SK-N-SH (cell line): ENCODE measurements at regions not wholly inside any gene's neighbourhood (a gene's known extent, or its start where the extent isn't known, plus 50 kb on each side); places are given as distances from the start of the nearest gene placed in this dataset.

Experiments
- CTCF ChIA-PET: fragments of 300-600, 350-600 bp; formaldehyde crosslinking; extraction: SDS; loops from one replicate; lab custom pipeline; 2021; lab: Yijun Ruan, JAX
- POLR2A ChIA-PET: fragments of 350-600 bp; sonication (Branson Sonifier 250); formaldehyde crosslinking; extraction: SDS; loops from one replicate; lab custom pipeline; 2020; ENCODE audit warnings: antibody characterized with exemption, inconsistent platforms; lab: Yijun Ruan, JAX
- DNase-seq: peaks from one replicate; pipeline ENCODE4 v3.0.0; 2012
- H2AFZ ChIP-seq: fragments of 200-600 bp; sonication (generic); 2 replicates; pipeline ENCODE4 v1.8.1; 2016; ENCODE audit warnings: antibody characterized with exemption, mild to moderate bottlenecking, low read depth
- H3F3A ChIP-seq: fragments of 200-600 bp; sonication (generic); replicated peaks from 2 replicates; pipeline ENCODE3; 2016; ENCODE audit warnings: antibody characterized with exemption, mild to moderate bottlenecking; ENCODE audit not compliant: insufficient read depth
- H3K27ac ChIP-seq, 2 experiments: fragments of 200-500 bp in 1 of 2; fragments of 200-600 bp in 1 of 2; sonication (Bioruptor generic) in 1 of 2; sonication (generic), shearing (Covaris generic) in 1 of 2; 2 replicates each; pipeline versions ENCODE4 v1.5.1 to v1.6.1; 2014 to 2016; ENCODE audit warnings: low read depth in 2 of 2, inconsistent platforms in 1 of 2, low read length in 1 of 2, mild to moderate bottlenecking in 1 of 2, mixed read lengths in 1 of 2
- H3K27me3 ChIP-seq: fragments of 200-600 bp; sonication (generic), shearing (Covaris generic); 2 replicates; pipeline ENCODE4 v1.6.1; 2016; ENCODE audit warnings: mixed run types; ENCODE audit not compliant: insufficient read depth
- H3K36me3 ChIP-seq, 2 experiments: fragments of 200-500 bp in 1 of 2; fragments of 200-600 bp in 1 of 2; sonication (Bioruptor generic) in 1 of 2; sonication (generic) in 1 of 2; replicated peaks in 1 of 2; 2 replicates each; pipeline versions ENCODE3 to v1.5.1; 2014 to 2016; ENCODE audit warnings: low read length in 1 of 2, mild to moderate bottlenecking in 1 of 2; ENCODE audit not compliant: insufficient read depth in 2 of 2, control insufficient read depth in 1 of 2
- H3K4me1 ChIP-seq, 2 experiments: fragments of 200-500 bp in 1 of 2; fragments of 200-600 bp in 1 of 2; sonication (Bioruptor generic) in 1 of 2; sonication (generic), shearing (Covaris generic) in 1 of 2; 2 replicates each; pipeline versions ENCODE4 v1.5.1 to v1.6.1; 2014 to 2016; ENCODE audit warnings: low read depth in 1 of 2, low read length in 1 of 2, mixed run types in 1 of 2; ENCODE audit not compliant: insufficient read depth in 2 of 2, control insufficient read depth in 1 of 2
- H3K4me2 ChIP-seq: fragments of 200-600 bp; sonication (generic), shearing (Covaris generic); 2 replicates; pipeline ENCODE4 v1.6.1; 2017; ENCODE audit warnings: mixed run types
- H3K4me3 ChIP-seq, 2 experiments: fragments of 200-500 bp in 1 of 2; fragments of 200-600 bp in 1 of 2; sonication (Bioruptor generic) in 1 of 2; sonication (generic), shearing (Covaris generic) in 1 of 2; 2 replicates each; pipeline versions ENCODE4 v1.5.1 to v1.8.1; 2014 to 2016; ENCODE audit warnings: low read depth in 2 of 2, inconsistent platforms in 1 of 2, low read length in 1 of 2, mild to moderate bottlenecking in 1 of 2, mixed read lengths in 1 of 2, moderate library complexity in 1 of 2
- H3K79me2 ChIP-seq: fragments of 200-600 bp; sonication (generic); 2 replicates; pipeline ENCODE4 v1.8.1; 2017; ENCODE audit warnings: mild to moderate bottlenecking; ENCODE audit not compliant: insufficient read depth
- H3K9ac ChIP-seq: fragments of 200-600 bp; sonication (generic); 2 replicates; pipeline ENCODE4 v1.6.1; 2017; ENCODE audit warnings: mixed run types
- H3K9me2 ChIP-seq: fragments of 200-600 bp; sonication (generic); 2 replicates; pipeline ENCODE4 v1.6.1; 2017; ENCODE audit warnings: mixed run types
- H3K9me3 ChIP-seq: fragments of 200-600 bp; sonication (generic); 2 replicates; pipeline ENCODE4 v1.6.1; 2017; ENCODE audit warnings: mixed run types, mild to moderate bottlenecking, moderate library complexity
- H4K20me1 ChIP-seq: fragments of 200-600 bp; sonication (generic); 2 replicates; pipeline ENCODE4 v1.6.1; 2017; ENCODE audit warnings: mild to moderate bottlenecking, mixed run types; ENCODE audit not compliant: insufficient read depth
- CHD2 ChIP-seq: fragments of 150-350 bp; IDR thresholded peaks from 2 replicates; pipeline ENCODE4 v1.6.1; 2018; ENCODE audit warnings: low read length; ENCODE audit not compliant: partially characterized antibody
- ELF1 ChIP-seq: IDR thresholded peaks from 2 replicates; pipeline ENCODE4 v1.4.0; 2012
- EP300 ChIP-seq, 2 experiments: IDR thresholded peaks; 2 replicates each; pipeline versions ENCODE4 v1.4.0 to v1.6.1; 2012; ENCODE audit warnings: borderline replicate concordance in 1 of 2, low read depth in 1 of 2, low read length in 1 of 2
- GABPA ChIP-seq: IDR thresholded peaks from 2 replicates; pipeline ENCODE4 v1.4.0; 2012; ENCODE audit warnings: low read depth, mild to moderate bottlenecking
- GATA2 ChIP-seq: sonication (generic); formaldehyde crosslinking; IDR thresholded peaks from 2 replicates; pipeline ENCODE4 v1.5.0; 2020; ENCODE audit warnings: mild to moderate bottlenecking, missing genetic modification reagents
- IRF3 ChIP-seq: fragments of 150-350 bp; IDR thresholded peaks from 2 replicates; pipeline ENCODE4 v1.6.1; 2016; ENCODE audit warnings: mild to moderate bottlenecking, low read depth, low read length
- JUND ChIP-seq: IDR thresholded peaks from 2 replicates; pipeline ENCODE4 v1.4.0; 2012
- MXI1 ChIP-seq: IDR thresholded peaks from 2 replicates; pipeline ENCODE4 v1.6.1; 2012; ENCODE audit warnings: mild to moderate bottlenecking, low read depth, low read length, improper control_type of control experiment
- NFIC ChIP-seq: IDR thresholded peaks from 2 replicates; pipeline ENCODE4 v1.4.0; 2012; ENCODE audit warnings: borderline replicate concordance
- POLR2AphosphoS5 ChIP-seq: IDR thresholded peaks from 2 replicates; pipeline ENCODE4 v1.6.1; 2012; ENCODE audit warnings: low read depth, low read length
- RAD21 ChIP-seq: IDR thresholded peaks from 2 replicates; pipeline ENCODE4 v1.6.1; 2012; ENCODE audit warnings: mild to moderate bottlenecking, low read length
- RCOR1 ChIP-seq: fragments of 150-350 bp; IDR thresholded peaks from 2 replicates; pipeline ENCODE4 v1.6.1; 2017; ENCODE audit warnings: antibody characterized with exemption, low read length
- RFX5 ChIP-seq: IDR thresholded peaks from 2 replicates; pipeline ENCODE4 v1.6.1; 2012; ENCODE audit warnings: mild to moderate bottlenecking, improper control_type of control experiment, low read length
- RXRA ChIP-seq: IDR thresholded peaks from 2 replicates; pipeline ENCODE4 v1.4.0; 2012; ENCODE audit warnings: low read depth, mild to moderate bottlenecking, borderline replicate concordance
- TAF1 ChIP-seq: IDR thresholded peaks from 2 replicates; pipeline ENCODE4 v1.6.1; 2012; ENCODE audit warnings: low read depth, mild to moderate bottlenecking, low read length, moderate library complexity, borderline replicate concordance
- USF1 ChIP-seq: IDR thresholded peaks from 2 replicates; pipeline ENCODE4 v1.4.0; 2012; ENCODE audit warnings: low read depth, borderline replicate concordance
- USF2 ChIP-seq: fragments of 150-350 bp; IDR thresholded peaks from 2 replicates; pipeline ENCODE4 v1.6.1; 2017; ENCODE audit warnings: antibody characterized with exemption, low read length, low read depth, borderline replicate concordance
- YY1 ChIP-seq: IDR thresholded peaks from 2 replicates; pipeline ENCODE4 v1.4.0; 2012; ENCODE audit warnings: low read depth, mild to moderate bottlenecking
- WGBS: methylation state at CpG from one replicate; pipeline ENCODE4 v1.1.6; 2017; ENCODE audit warnings: low lambda C conversion rate; 5-methylcytosine and 5-hydroxymethylcytosine counted together
- TF ChIP-seq, protein P1 (sequence below): IDR thresholded peaks from 2 replicates; pipeline ENCODE4; 2012
- TF ChIP-seq, protein P2 (sequence below): IDR thresholded peaks from 2 replicates; pipeline ENCODE4 v1.4.0; 2012; ENCODE audit warnings: low read depth, borderline replicate concordance

GRCh38 chr9:24297931-24298330, 247.8 kb downstream of the IZUMO3 start:
- DNase-seq: no peak
- POLR2A ChIA-PET: no interaction called here
- Histone ChIP-seq H3F3A (no peaks in the 10 kb centered on the region), H3K36me3 (no peaks in the 10 kb centered on the region), H3K4me2 (no peak overlapping the region), H3K27me3 (no peaks in the 10 kb centered on the region), H3K79me2 (no peaks in the 10 kb centered on the region), H4K20me1 (no peaks in the 10 kb centered on the region), H3K9me2 (no peaks in the 10 kb centered on the region), H3K9me3 (0 out of 2 replicates have a peak, but pooled peaks cover under 1% of the 10 kb centered on the region), H3K4me3 (no peak overlapping the region), H3K4me1 (no peaks in the 10 kb centered on the region), H3K27ac (no peak overlapping the region), H2AFZ (no peak overlapping the region), H3K9ac (no peak overlapping the region)
- WGBS: 30% methylated on average over 2 of the region's 2 CpGs
- no peak for TF ChIP-seq TAF1
- no peak for TF ChIP-seq RCOR1
- TF ChIP-seq GABPA: no peak
- TF ChIP-seq CHD2: no peak
- TF ChIP-seq NFIC: no peak
- no peak for TF ChIP-seq RFX5
- no peak for TF ChIP-seq RXRA
- no peak for TF ChIP-seq IRF3
- no peak for TF ChIP-seq MXI1
- no peak for TF ChIP-seq ELF1
- TF ChIP-seq USF2: no peak
- TF ChIP-seq, protein P1, sequence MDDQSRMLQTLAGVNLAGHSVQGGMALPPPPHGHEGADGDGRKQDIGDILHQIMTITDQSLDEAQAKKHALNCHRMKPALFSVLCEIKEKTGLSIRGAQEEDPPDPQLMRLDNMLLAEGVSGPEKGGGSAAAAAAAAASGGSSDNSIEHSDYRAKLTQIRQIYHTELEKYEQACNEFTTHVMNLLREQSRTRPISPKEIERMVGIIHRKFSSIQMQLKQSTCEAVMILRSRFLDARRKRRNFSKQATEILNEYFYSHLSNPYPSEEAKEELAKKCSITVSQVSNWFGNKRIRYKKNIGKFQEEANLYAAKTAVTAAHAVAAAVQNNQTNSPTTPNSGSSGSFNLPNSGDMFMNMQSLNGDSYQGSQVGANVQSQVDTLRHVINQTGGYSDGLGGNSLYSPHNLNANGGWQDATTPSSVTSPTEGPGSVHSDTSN: no peak
- CTCF ChIA-PET: no interaction called here

- Histone ChIP-seq H3K4me3 (no peak overlapping the region), H3K4me1 (no peaks in the 10 kb centered on the region), H3K9ac (no peak overlapping the region), H3K27me3 (no peaks in the 10 kb centered on the region), H2AFZ (no peak overlapping the region), H3K27ac (no peak overlapping the region), H4K20me1 (no peaks in the 10 kb centered on the region), H3K36me3 (no peaks in the 10 kb centered on the region), H3K79me2 (no peaks in the 10 kb centered on the region), H3K4me2 (no peak overlapping the region), H3F3A (no peaks in the 10 kb centered on the region), H3K9me2 (no peaks in the 10 kb centered on the region), H3K9me3 (no peaks in the 10 kb centered on the region)
- CTCF ChIA-PET: no interaction called here
- POLR2A ChIA-PET: no interaction called here
- DNase-seq: no peak
- WGBS: 12% methylated on average over 1 of the region's 1 CpG
- TF ChIP-seq GATA2: no peak
- no peak for TF ChIP-seq YY1
- no peak for TF ChIP-seq ELF1
- no peak for TF ChIP-seq MXI1
- no peak for TF ChIP-seq NFIC
- TF ChIP-seq JUND: no peak
- no peak for TF ChIP-seq USF1
- TF ChIP-seq TAF1: no peak
- TF ChIP-seq POLR2AphosphoS5: no peak
- TF ChIP-seq, protein P2, sequence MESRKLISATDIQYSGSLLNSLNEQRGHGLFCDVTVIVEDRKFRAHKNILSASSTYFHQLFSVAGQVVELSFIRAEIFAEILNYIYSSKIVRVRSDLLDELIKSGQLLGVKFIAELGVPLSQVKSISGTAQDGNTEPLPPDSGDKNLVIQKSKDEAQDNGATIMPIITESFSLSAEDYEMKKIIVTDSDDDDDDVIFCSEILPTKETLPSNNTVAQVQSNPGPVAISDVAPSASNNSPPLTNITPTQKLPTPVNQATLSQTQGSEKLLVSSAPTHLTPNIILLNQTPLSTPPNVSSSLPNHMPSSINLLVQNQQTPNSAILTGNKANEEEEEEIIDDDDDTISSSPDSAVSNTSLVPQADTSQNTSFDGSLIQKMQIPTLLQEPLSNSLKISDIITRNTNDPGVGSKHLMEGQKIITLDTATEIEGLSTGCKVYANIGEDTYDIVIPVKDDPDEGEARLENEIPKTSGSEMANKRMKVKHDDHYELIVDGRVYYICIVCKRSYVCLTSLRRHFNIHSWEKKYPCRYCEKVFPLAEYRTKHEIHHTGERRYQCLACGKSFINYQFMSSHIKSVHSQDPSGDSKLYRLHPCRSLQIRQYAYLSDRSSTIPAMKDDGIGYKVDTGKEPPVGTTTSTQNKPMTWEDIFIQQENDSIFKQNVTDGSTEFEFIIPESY: no peak
- no peak for TF ChIP-seq EP300 (IDR thresholded peaks at IDR 0.05; ENCODE audit: borderline replicate concordance in 1 of 2, low read depth in 1 of 2, low read length in 1 of 2)
- TF ChIP-seq, protein P1: no peak
- no peak for TF ChIP-seq RAD21
- no peak for TF ChIP-seq CHD2
- TF ChIP-seq IRF3: no peak
Measured at GRCh38 chr9:24296124-24296523, 249.6 kb downstream of the IZUMO3 start.
